NCI-H524 treated with DMSO at 0.1 percent for 48 hours (cell line): ENCODE measurements at regions not wholly inside any gene's neighbourhood (a gene's known extent, or its start where the extent isn't known, plus 50 kb on each side); places are given as distances from the start of the nearest gene placed in this dataset.
"Not testable (repeated sequence)": the region's sequence is repeated elsewhere in the genome, so short reads cannot be mapped to it uniquely, and the experiment has no call there.

Source experiments
- DNase-seq: peaks from one replicate; lab custom pipeline; 2025; lab: John Stamatoyannopoulos, UW

DNA sequence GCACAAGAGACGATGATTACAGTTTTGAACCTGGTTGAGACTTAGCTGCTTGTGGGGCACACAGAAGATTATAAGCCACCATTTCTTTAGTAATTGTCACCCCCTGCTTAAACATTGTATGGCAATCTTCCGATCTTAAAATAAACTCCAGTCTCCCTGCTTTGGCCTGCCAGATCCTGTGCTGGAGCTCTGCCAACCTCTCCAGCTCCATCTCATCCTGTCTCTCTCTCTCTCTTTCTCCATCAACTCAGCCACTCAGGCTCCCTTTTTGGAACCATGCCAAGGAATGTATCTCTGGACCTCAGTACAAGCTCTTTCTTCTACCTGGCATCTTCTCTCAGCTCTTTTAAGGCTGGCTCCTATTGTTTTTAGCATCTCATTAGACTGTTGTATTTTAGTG lies 1053.2 kb downstream of the REEP3 start:
- no peak for DNase-seq

DNA sequence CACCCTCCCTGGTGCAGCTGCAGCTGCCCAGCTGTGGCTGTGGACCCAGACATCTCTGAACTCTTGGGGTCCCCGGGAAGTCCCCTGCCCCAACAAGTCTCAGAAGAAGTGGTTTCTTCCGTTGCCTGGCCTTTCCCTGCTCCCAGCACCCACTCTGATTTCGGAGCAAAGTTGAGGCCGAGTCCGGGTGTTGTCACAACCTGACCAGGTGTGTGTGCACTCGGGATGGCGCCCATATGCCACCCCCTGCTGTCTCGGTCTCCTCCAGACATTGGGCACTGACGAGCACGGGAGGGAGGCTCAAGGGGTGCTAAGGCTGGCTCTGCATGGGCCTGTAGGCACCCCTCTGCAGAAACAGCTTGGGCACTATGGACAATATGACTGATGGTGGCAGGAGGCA lies 1055.3 kb downstream of the REEP3 start:
- DNase-seq = no peak

DNA sequence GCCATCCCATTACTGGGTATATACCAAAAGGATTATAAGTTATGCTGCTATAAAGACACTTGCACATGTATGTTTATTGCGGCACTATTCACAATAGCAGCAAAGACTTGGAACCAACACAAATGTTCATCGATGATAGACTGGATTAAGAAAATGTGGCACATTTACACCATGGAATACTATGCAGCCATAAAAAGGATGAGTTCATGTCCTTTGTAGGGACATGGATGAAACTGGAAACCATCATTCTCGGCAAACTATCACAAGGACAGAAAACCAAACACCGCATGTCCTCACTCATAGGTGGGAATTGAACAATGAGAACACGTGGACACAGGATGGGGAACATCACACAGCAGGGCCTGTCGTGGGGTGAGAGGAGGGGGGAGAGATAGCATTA lies 1057.6 kb downstream of the REEP3 start:
- not testable (repeated sequence) for DNase-seq

DNA sequence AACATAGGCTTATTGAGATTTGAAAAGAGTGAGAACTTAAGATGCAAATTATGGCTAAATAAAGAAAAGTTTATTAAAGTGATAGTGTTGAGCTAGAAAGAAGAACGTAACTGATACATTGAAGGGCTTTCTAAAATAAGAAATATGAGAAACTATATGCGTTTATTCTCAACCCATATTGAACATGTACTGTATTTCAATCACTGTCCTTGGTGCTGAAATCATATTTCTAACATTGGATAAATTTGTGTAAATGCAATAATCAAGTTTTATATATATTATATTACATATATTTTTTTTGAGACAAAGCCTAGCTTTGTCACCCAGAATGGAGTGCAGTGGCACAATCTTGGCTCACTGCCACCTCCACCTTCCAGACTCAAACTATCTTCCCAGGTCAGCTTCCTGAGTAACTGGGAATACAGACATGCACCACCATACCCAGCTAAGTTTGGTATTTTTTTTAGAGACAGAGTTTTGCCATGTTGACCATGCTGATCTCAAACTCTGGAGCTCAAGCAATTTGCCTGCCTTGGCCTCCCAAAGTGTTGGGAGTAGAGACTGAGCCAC lies 1065.8 kb downstream of the REEP3 start:
- DNase-seq = no peak

DNA sequence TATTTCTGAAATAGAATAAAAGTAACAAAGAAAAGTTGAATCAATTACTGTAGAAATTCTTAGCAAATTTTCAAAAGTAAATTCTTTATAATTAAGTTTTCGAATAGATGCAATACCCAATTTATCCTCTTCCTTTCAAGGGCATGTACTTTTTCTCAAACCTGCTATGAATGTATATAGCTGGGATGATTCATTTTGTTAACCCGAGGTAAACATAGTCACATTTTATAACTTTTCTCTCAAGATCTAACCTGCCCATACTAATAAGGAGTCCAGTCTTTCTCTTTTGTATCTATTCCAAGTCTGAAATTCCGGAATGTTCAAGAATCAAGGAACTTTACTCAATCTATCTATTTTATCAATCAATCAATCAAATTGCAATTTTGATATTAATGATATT lies 1072.9 kb downstream of the REEP3 start:
- no peak for DNase-seq

DNA sequence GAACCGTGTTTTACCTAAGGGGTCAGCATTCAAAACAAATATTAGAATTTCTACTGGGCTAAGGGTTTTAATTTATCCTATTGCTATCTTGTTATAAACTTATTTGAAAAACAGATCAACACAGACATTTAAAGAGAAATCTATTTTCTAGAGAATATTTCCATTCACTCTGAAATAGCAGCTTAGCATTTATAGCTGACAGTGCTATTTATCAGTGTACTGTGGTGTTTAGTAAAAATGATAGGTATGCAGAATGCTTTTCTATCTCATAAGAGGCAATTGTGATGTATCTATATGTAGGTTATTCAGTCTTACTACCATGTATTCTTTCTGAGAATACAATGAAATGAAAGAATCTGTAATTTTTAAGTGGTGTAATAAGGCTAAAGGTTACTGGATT lies 1077.4 kb downstream of the REEP3 start:
- DNase-seq = no peak

DNA sequence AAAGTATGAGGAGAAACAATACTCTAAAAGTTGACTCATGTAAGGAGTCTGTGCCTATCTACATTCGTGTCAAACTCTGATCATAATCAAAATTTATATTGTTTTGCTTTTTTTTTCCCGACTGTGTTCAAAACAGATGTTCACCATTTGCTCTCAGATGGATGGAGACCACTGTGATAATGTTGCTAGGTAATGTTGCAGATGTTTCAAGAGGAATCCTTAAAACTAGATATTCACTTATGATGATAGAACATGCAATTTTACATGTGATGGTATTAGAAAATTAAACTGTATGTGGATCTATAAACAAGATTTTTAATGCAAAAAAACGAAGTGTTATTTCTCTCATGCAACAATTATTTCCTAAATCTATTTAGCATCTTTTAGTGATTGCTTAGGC lies 1080.1 kb downstream of the REEP3 start:
- DNase-seq = no peak

DNA sequence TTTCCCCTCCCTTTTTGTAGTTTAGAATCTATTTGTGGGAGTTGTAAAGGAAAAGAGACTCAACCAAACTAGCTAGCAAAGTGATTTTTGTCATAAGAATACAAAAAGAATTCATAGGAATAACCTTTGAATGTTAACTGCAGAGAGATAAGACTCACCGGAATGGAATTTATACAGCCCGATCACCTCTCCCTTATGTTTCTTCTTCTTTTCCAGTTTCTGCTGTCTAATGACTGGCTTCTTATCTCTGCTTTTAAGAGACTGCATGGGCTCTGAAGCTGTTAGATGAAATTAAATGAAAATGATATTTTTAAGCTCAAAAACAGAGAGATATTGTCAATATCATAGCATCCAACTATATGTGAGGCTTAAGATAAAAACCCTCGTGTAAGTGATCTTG lies 1095.9 kb downstream of the REEP3 start:
- DNase-seq = no peak

DNA sequence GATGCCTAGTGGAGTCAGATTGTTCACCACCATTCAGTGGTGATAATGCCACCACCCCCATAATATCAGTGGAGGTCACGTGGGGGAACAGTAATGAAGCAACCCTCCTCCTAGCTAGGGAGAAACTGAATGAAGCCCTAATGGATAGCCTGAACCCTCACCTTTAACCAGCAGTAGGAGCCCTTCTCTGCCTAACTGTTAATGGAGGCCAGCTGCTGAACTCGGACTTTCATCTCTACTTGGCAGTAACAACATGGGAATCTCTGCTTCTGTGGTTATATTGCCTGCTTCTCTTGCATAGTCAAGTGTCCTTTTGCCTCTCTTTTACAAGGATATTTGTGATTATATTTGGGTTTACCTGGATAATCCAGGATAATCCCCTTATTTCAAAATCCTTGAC lies 1097.9 kb downstream of the REEP3 start:
- peak; percentile 29 for DNase-seq

DNA sequence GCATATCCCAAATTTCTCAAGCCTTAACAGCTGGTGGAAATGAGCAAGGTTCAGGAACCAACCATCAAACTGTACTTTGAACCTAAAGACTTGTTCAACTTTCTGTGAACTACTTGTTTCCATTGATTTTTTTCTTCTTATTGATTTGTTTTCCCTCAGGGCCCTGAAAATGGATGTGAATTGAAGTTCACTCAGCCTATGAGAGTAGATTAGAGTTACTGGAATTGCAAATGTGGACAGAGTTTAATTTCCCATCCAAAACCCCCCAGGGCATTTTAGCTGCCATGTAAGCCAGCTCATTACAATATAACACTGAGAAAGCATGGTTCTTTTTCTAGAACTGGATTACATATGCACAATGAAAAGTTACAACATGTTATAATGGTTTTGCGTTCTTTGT lies 1105.7 kb downstream of the REEP3 start:
- DNase-seq = no peak

DNA sequence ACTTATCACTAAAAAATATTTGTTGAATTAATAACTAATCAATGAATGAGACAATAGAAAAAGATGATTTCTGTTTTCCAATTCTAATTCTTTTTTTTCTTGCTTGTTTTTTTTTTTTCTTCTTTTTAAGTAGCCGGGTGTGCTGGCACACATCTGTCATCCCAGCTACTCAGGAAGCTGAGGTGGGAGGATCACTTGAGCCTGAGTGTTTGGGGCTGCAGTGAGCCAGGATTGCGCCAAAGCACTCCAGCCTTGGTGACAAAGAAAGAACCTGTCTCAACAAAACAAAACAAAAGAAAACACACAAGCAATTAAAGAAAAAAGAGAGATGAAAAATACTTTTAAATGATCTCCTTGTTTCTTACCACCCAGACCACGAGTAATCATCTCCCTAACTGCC lies 1109.3 kb downstream of the REEP3 start:
- no peak for DNase-seq

DNA sequence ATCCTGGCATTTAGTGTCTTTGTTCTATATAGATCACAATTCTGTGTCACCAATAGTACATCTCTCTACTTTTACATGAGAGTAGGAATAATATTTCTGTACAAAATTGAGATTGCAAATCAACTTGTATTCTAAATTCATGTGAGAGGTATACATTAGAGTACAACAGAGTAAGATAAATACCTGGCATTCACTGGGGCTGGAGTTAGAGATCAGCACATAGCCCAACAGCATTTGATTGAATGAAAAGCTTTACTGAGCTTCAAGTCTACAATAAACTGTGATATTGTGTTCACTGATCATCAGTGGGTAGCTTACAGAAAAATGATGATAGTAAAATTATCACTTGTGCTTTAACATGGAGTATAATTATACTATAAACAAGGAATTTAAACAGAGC lies 1114.7 kb downstream of the REEP3 start:
- no peak for DNase-seq

DNA sequence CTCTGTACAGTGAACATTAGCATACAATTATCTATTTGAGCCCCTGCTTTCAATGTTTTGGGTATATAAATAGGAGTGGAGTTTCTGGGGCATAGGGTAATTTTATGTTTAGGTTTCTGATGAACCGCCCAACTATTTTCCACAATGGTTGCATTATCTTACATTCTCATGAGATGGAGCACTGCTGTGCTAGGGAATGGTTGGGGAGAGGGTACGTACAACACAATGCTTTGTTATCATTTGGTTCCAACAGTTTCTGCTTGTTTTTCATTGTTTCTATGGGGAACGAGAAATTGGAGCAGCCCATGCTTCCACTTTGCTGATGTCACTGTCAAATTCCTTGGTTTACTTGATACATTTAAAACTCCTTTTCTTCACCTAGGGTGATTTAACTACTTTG lies 1115.3 kb downstream of the REEP3 start:
- no peak for DNase-seq

DNA sequence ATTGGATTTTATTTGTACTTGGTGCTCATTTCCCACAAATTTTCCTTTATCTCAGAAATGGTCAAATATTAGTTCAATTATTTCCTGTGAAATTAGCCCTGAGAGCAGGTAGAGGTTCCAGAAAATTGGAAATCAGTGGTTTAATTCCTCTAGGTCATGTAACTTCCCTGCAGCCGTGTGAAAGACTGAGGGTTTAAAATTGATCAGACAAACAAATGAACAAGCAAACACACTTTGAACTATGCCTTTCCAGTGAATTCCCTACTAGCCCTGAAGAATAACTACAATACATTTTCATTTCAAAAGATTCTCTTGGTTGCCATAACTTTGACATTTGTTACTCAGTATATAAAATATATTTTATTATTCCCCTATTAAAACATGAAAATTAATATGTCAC lies 1116.7 kb downstream of the REEP3 start:
- no peak for DNase-seq

DNA sequence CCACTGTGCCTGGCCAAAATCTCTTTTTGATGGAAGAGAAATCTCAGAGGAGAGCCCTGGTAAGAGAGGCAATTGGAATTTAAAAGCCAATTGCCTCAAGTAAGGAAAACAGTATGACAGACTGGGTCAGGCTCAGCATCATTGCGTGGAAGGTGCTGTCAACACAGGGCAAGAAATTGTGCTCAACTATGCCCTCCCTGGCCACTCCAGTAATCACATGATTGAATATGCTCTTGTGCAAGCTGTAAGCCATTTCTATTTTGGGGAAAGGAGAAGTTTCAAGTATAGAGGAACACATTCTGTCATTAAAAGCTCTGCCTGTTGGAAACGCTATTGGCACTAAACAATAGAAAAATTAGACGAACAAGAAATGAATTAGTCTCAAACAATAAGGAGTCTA lies 1127.7 kb downstream of the REEP3 start:
- DNase-seq = no peak

DNA sequence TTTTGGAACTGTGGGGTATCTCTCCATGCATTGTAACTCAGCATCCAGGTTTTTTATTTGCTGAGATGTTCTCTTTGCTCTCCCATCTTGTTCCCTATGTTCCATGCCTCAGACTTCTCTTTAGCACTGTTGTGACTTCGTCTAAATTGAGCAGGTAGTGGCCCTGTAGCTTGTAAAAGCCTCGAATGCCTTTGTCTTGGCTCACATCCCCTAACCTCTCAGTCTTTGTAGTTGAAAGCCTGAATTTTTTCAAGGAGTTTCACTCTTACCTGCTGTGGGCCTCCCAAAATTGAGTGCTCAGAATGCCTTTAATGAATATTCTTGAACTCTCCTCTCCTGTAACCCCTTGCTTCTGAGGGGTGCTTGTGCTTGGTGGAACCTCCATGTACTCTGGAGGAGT lies 1137.3 kb downstream of the REEP3 start:
- DNase-seq = no peak

DNA sequence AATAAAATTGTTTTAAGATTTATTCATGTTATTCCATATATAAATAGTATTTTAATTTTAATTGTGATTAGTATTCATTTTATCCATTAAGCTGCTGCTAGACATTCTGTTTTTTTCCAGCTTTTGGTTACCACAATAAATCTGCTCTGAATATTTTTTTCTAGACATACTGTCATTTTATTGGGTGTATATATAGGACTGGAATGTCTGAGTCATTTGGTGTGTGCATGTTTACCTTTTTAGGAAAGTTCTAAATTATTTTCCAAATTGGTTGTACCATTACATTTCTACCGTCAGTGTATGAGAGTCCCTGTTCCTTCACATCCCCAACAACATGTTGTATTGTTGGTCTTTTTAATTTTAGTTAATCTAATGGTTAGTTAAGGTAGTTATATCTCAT lies 1138.1 kb downstream of the REEP3 start:
- no peak for DNase-seq

DNA sequence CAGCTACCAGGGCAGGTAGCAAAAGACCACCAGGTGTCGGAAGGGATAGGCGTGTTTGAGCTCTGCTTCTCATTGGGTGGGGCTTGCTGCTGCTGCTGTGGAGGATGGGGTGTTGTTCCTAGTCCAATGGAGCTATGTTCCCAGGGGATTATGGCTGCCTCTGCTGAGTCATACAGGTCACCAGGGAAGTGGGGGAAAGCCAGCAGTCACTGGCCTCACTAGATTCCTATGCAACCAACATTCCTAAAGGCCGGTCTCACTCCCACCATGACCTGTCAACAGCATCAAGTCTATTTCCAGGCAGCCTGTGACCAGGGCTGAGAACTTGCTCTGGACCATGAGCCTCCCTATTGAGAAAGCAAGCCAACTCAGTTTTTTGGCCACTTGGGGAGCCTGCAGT lies 1160.8 kb downstream of the REEP3 start:
- no peak for DNase-seq

DNA sequence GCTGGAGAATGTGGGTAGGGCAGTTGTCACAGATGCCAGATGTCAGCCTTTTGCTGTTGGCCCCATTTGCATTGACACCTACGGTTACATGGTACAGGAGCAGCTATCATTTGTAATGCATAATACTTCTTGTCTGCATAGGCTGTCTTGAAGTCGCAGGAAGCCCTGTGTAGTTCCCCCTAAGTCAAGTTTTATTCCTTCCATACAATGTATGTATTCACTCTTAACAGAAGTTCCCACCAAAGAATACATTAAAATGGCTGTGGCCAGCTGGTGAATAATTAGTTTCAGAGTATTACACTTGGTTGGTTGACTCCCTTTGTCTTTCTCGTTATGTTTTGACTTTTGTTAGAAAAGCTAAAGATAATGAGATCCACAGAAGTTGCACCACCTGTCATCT lies 1169.0 kb downstream of the REEP3 start:
- peak; percentile 68 for DNase-seq

DNA sequence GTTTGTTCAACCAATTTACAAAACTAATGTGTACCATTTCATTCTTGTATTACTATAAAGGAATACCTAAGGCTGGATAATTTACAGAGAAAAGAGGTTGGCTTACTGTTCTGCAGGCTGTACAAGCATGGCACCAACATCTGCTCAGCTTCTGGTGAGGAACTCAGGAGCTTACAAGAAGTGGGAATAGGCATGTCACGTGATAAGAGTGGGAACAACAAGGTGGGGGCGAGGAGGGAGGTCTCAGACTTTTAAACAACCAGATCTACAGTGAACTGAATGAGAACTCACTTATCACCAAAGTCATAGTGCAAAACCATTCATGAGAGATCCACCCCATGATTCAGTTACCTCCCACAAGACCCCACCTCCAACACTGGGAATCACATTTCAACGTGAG lies 1178.0 kb downstream of the REEP3 start:
- no peak for DNase-seq

DNA sequence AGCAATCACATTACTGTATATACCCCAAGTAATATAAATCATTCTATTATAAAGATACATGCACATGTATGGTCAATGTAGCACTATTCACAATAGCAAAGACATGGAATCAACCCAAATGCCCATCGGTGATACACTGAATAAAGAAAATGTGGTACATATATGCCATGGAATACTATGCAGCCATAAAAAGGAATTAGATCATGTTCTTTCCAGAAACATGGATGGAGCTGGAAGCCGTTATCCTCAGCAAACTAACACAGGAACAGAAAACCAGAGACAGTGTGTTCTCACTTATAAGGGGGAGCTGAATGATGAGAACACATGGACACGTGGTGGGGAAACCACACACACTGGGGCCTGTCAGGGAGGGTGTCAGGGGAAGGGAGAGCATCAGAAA lies 1180.9 kb downstream of the REEP3 start:
- not testable (repeated sequence) for DNase-seq

DNA sequence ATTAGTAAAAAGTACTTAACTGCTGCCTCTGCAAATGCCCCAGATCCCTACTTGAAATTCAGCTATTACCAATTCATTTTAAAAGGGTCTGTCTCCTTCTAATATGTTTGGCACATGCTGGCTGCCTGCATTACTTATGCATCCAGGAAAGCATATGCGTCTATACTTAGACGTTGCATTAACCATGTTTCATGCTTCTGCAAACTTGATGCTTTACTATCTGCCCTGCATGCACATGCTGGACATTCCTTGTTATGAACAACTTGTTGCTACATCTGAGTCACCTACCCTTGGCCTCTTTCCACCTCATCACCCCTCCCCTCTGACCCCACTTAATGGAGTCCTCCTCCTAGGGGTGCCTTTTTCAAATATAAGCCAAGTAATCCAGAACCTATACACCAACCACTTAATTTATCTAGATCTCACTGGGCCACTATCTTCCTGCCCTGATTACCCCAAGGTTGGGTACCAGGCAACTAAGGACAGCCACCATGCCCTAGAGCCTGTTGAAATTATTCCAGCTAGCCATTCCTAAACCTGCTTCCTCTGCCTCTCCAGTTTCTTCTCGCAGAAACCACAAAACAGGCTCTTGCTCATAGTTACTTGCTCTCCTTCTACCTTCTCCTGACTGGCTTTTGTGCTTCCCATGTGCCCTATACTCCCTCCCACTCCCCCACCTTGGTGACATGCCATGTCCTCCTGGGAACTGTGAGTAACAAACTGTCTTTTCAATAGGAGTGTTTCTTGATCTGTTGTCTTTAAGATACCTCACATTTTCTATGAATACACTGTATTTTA lies 1187.9 kb downstream of the REEP3 start:
- DNase-seq = no peak

DNA sequence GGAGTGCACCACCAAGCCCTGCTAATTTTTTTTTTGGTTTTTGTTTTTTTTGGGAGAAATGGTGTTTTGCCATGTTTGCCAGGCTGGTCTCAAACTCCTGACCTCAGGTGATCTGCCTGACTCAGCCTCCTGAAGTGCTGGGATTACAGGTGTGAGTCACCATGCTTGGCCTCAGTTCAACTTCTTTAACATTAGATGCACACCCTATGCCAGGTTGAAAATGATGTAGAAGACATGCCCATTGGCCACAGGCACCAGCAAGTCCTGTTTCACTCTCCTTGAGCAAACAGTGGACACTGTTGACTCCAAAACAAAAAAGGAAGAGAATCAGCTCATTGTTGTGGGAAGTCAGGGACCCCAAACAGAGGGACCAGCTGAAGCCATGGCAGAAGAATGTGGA lies 1205.3 kb downstream of the REEP3 start:
- DNase-seq = no peak

DNA sequence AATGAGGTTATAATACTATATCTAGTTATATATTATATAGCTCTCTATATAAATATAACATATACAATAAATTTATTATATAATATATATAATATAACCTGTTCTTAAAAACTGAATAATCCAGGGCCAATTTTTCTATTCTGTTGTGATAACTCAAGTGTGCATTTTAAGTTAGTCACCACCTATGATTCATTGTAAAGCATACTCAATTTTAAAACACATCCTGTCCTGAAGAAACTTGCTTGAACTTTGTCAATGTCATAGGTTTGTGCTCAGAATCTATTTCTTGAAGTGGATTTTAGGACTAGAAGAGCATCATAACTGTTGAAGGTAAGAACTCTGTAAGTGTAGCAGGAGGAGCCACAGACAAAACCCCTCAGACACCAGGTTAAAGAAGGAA lies 1209.8 kb downstream of the REEP3 start:
- no peak for DNase-seq
